ENCODE measurements at regions not wholly inside any gene's neighbourhood (a gene's known extent, or its start where the extent isn't known, plus 50 kb on each side); places are given as distances from the start of the nearest gene placed in this dataset.
"Not testable (repeated sequence)": the region's sequence is repeated elsewhere in the genome, so short reads cannot be mapped to it uniquely, and the experiment has no call there.

DNA sequence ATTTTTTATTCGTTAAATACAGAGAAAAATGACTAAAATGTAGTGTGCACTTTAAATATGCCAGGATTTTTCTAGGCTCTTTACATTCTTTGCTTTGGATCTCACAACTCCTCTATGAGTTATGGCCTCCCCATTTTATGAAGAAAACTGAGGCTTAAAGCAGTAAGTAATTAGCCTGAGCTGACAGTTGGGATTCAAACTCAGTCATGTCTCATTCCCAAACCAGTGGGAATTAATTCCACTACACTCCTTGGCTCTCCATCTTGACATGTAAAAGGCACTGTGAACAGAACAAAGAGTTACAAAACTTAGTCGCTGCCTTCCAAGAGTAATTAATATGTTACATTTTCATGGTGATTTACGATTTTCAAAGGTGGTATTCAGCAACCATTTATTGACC lies 351.9 kb downstream of the SATB2 start:
- H3K27ac Mint-ChIP-seq, result no peak overlapping the region
- H3K4me3 Mint-ChIP-seq, result no peak overlapping the region
- H3K9me3 Mint-ChIP-seq, result no peaks in the 10 kb centered on the region
- no peaks in the 10 kb centered on the region for H3K4me1 Mint-ChIP-seq
- H3K27me3 Mint-ChIP-seq, result no peaks in the 10 kb centered on the region
- H3K36me3 Mint-ChIP-seq, result no peaks in the 10 kb centered on the region

DNA sequence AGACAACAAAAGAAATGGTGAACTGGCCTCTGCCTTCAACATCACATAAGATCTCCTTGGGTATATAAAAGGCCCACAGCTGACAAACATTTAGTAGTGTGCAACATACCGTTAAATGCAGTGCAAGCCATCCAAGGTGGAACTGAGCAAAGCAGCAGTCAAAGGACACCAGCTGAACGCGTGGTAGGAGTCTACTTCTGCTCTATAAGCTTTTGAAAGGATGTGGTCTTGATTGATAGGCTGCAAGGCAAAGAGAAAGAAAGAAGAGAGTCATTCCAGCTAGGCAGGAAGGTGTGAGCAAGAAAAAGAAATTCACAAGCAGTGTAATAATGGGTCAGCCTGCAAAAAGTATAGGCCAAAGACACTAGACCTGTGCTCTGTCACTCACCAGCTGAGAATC lies 356.3 kb downstream of the SATB2 start:
- no peaks in the 10 kb centered on the region for H3K27me3 Mint-ChIP-seq
- no peaks in the 10 kb centered on the region for H3K4me1 Mint-ChIP-seq
- H3K9me3 Mint-ChIP-seq, result no peaks in the 10 kb centered on the region
- H3K4me3 Mint-ChIP-seq, result no peak overlapping the region
- H3K36me3 Mint-ChIP-seq, result no peaks in the 10 kb centered on the region
- H3K27ac Mint-ChIP-seq, result no peak overlapping the region

DNA sequence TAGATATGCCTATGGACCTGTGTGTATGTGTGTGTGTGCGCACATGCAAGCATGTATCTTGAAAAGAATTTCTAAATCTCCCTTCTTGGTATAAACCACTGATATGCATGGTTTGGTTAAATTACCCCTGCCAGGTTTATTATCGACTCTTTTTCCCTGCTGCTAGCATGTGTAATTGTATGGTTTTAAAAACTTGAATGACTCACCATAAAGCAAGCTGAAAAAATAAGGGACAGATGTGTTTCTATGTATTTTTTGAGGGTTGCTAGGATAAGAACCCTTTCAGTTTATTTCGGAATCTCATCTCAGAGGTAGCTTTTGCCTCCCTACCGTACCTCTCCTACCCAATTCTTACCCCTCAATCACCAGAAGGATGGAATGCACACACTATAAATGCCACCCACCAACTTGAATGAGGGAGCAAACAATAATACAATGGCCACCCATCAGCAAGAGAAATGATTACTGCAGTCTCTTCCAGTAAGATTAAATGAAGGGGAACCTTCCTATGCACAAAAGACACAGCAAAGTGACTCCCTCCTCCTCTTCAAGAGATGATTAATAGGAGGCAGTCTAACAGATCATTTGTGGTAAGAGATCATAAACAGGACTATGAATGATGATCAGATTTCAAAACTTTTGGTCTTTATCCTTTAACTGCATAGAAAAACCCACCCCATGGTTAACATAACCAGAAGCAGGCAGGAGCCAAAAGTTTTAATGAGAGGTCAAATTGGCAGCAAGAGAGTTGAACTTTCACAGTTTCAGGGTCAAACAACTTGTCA lies 357.2 kb downstream of the SATB2 start:
- Mint-ChIP-seq H3K9me3 (no peaks in the 10 kb centered on the region), H3K27me3 (no peaks in the 10 kb centered on the region), H3K4me3 (no peak overlapping the region), H3K4me1 (no peaks in the 10 kb centered on the region), H3K36me3 (no peaks in the 10 kb centered on the region), H3K27ac (no peak overlapping the region)

DNA sequence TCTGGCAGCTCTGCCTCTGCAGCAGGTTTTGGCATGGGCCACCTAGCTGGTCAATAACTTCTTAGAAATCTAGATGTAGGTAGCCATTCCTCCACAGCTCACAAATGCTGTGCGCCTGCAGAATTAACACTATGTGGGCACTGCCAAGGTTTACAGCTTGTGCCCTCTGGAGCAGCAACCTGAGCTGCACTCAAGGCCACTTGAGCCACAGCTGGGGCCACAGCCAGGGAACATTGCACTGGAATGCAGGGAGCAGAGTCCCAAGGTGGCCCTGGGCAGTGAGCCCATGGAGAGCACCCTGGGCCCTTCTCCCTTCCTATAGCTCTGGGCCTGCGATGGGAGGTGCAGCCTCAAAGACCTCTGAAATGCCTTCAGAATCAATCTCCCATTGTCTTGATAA lies 365.3 kb downstream of the SATB2 start:
- H3K27ac Mint-ChIP-seq, result no peak overlapping the region
- no peaks in the 10 kb centered on the region for H3K36me3 Mint-ChIP-seq
- H3K9me3 Mint-ChIP-seq, result no peaks in the 10 kb centered on the region
- H3K4me3 Mint-ChIP-seq, result no peak overlapping the region
- no peaks in the 10 kb centered on the region for H3K4me1 Mint-ChIP-seq
- no peaks in the 10 kb centered on the region for H3K27me3 Mint-ChIP-seq

DNA sequence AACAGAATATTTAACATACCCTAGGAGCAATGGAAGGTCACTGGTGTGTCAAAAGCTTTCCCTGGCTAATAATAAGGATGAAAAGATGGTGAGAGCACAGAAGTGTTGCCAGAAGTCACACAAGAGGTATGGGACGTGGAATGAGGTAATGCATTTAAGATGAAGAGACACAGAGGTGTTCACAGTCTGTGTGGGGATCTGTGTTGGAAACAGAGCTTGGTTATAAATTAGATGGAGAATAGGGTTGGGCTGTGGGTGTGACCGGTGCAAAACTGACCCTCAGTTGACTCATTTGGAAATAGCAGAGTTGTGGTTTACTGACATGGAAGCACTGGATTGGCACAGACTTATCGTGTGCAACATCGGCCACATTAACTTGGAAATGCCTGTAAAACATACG lies 372.5 kb downstream of the SATB2 start:
- Mint-ChIP-seq H3K4me3 (no peak overlapping the region), H3K4me1 (no peaks in the 10 kb centered on the region), H3K9me3 (no peaks in the 10 kb centered on the region), H3K36me3 (no peaks in the 10 kb centered on the region), H3K27ac (no peak overlapping the region), H3K27me3 (no peaks in the 10 kb centered on the region)

DNA sequence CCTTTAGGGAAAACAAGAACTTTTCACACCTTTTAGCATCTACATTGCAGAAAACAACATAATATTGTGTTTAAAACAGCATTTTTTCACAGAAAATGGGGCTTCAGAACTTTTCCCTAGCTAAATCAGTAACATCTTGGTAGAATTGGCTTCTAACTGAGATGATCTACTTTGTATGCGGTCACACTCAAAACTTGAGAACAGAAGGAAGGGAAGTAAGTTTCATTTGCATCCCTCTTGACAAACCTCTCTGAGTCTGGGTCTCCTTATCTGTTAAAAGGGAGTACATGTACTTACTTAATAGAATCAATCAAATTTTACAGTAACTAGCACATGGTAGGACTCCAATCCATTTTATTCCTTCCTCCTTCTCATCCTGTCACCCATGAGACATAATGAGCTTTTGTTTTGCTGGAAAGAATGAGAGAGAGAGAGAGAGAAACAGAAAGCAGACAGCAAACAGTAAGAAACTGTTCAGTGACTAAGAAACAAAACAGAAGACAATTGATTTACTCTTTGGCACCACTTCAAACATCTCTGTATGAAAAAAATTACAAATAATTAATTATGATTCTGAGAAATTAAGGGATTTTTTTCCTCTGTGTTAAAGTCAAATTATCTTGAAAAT lies 387.3 kb downstream of the SATB2 start:
- Mint-ChIP-seq H3K4me3 (no peak overlapping the region), H3K9me3 (peaks cover 5% of the 10 kb centered on the region), H3K4me1 (no peaks in the 10 kb centered on the region), H3K36me3 (no peaks in the 10 kb centered on the region), H3K27me3 (no peaks in the 10 kb centered on the region), H3K27ac (no peak overlapping the region)

DNA sequence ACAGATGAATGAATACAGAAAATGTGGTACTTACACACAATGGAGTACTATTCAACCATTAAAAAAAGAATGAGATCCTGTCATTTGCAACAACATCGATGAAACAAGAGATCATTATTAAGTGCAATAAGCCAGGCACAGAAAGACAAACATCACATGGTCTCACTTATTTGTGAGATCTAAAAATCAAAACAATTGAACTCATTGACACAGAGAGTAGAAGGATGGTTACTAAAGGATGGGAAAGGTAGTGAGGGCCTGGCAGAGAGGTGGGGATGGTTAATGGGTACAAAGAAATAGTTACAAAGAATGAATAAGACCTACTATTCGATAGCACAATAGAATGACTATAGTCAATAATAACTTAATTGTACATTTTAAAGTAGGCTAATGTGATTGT lies 393.5 kb downstream of the SATB2 start:
- Mint-ChIP-seq H3K4me3 (no peak overlapping the region), H3K4me1 (no peaks in the 10 kb centered on the region), H3K27ac (no peak overlapping the region), H3K27me3 (no peaks in the 10 kb centered on the region), H3K9me3 (peaks cover 13% of the 10 kb centered on the region), H3K36me3 (no peaks in the 10 kb centered on the region)

DNA sequence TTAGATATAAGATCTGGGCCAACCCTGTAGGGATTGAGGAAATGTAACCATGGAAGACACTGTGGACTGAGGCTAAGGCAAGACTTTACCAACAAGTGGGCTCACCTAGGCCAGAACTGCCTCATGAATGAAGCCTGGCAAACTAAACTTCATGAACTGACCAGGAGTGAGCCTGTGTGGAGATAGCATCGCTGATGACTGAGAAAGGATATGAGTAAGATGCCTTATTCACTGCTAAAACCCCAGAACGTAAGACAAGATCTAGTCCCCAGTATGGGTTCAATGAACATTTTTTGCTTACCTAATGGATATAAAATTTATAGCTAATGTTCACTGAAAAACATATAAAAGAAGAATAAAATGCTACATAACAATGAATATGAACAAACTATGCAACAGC lies 399.8 kb downstream of the SATB2 start:
- Mint-ChIP-seq H3K9me3 (peaks cover 25% of the 10 kb centered on the region), H3K4me3 (no peak overlapping the region), H3K4me1 (no peaks in the 10 kb centered on the region), H3K27ac (no peak overlapping the region), H3K36me3 (no peaks in the 10 kb centered on the region), H3K27me3 (no peaks in the 10 kb centered on the region)

DNA sequence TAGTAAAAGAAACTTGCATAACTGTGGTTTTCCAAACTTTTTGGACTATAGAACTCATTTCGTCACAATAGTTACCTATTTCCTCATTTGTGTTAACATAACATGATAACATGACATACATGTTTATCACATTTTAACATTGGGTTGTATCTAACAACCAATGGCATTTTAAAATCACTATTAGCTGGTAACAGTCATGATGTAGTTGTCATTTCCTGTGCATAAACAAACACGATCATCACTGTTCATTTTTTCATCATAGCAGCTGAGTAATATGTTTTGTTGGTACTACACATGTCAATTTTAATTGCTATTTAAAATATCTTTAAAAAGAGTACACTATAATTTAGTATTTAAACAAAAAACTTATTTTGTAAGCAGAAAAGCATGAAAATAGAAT lies 402.4 kb downstream of the SATB2 start:
- Mint-ChIP-seq H3K9me3 (peaks cover 14% of the 10 kb centered on the region), H3K4me1 (no peaks in the 10 kb centered on the region), H3K4me3 (no peak overlapping the region)

DNA sequence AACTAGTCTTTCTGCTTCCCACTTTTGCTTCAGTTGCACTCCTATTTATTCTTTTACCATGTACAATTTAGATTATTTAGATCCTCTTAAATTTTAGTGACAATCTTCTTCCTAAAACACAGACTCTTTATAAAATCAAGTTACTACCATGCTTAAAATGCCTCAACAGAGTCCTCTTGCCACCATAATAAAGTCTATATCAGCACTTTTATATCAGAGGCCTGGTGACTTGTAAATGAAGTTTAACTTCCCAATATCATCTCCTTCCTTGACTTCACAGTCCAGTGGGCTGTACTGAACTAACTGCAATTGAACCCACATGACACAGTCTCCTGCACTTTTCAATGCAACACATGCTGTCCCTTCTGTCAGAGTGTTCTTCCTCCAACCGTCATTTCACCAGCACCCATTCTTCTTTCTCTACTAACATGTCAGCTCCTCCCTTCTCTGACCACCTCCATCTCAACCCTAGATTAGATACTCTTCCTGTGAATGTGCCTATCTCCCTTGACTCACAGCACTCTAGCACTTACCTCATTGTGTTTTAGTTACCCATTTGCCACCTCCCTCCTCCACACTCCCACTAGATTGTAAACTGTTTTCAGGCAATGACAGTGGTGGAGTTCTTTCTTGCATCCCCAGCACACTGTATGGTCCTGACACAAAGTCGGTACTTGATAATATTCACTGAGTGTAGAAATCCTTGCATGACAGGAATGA lies 414.9 kb downstream of the SATB2 start:
- Mint-ChIP-seq H3K4me1 (no peaks in the 10 kb centered on the region), H3K27me3 (no peaks in the 10 kb centered on the region), H3K4me3 (no peak overlapping the region), H3K27ac (no peak overlapping the region), H3K36me3 (no peaks in the 10 kb centered on the region), H3K9me3 (no peaks in the 10 kb centered on the region)

More for the DNA sequence above, 402.4 kb downstream of the SATB2 start:
- H3K27me3 Mint-ChIP-seq, result no peaks in the 10 kb centered on the region
- no peak overlapping the region for H3K27ac Mint-ChIP-seq
- no peaks in the 10 kb centered on the region for H3K36me3 Mint-ChIP-seq

DNA sequence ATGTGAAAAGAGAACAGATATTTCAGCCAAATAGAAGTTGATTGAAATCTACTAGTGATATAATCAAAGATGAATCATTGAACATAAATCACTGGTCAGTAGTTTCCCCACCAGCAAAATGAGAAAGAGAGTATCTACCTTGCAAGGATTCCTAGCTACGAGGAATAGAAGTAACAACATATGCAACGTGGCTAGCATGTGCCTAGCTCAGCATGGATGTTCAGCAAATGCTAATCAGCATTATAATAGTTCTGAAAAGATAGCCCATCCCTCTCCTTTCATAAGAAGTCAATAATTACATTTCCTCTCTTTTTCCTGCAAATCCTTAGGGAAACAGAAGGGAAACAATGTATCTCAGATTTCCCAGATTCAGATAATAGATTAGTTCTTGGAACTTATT lies 417.2 kb downstream of the SATB2 start:
- no peaks in the 10 kb centered on the region for H3K27me3 Mint-ChIP-seq
- no peaks in the 10 kb centered on the region for H3K4me1 Mint-ChIP-seq
- H3K27ac Mint-ChIP-seq, result no peak overlapping the region
- no peaks in the 10 kb centered on the region for H3K36me3 Mint-ChIP-seq
- no peaks in the 10 kb centered on the region for H3K9me3 Mint-ChIP-seq
- H3K4me3 Mint-ChIP-seq, result no peak overlapping the region

DNA sequence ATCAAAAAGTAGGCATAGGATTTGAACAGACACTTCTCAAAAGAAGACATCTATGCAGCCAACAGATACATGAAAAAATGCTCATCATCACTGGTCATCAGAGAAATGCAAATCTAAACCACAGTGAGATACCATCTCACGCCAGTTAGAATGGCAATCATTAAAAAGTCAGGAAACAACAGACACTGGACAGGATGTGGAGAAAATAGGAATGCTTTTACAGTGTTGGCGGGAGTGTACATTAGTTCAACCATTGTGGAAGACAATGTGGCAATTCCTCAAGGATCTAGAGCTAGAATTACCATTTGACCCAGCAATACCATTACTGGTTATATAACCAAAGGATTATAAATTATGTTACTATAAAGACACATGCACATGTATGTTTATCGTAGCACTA lies 424.0 kb downstream of the SATB2 start:
- H3K9me3 Mint-ChIP-seq, H3K4me1 Mint-ChIP-seq, H3K36me3 Mint-ChIP-seq, H3K4me3 Mint-ChIP-seq, H3K27ac Mint-ChIP-seq, H3K27me3 Mint-ChIP-seq: not testable (repeated sequence)

DNA sequence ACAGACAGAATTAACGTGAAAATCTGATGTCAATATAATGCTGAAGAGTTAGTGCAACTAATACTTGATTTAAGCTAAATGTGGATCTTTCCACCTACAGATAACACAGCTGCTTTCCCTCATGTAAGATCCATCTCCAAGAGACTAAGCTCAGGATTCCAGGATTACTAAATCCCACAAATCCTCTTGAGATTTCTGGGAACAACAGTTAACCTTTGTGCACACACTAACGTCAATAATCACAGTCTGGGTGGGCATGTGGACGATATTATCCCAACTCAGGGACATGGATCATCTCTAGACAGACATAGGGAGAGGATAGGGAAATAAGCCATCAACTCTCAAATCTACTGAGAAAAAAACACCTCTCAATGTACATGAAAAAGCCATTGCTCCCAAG lies 432.6 kb downstream of the SATB2 start:
- Mint-ChIP-seq H3K4me1 (no peaks in the 10 kb centered on the region), H3K9me3 (no peaks in the 10 kb centered on the region), H3K4me3 (no peak overlapping the region), H3K36me3 (no peaks in the 10 kb centered on the region), H3K27me3 (no peaks in the 10 kb centered on the region), H3K27ac (no peak overlapping the region)

DNA sequence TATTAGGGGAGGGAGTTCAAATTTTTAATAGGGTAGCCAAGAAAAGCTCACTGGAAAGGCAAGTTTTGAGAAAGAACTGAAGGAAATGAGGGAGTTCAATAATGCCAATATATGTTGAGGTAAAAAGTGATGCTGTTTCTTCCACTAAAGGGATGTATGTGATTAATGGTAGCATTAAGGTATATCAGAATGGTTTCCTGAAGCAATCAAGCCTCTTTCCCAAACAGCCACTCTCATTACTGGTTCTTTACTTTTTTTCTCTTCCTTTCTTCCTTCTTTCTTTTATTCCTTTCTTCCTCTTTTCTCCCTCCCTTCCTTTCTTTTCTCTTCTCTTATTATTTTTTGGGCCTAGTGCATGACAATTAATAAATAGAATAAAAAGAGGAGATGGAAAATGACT lies 433.5 kb downstream of the SATB2 start:
- no peak overlapping the region for H3K4me3 Mint-ChIP-seq
- no peak overlapping the region for H3K27ac Mint-ChIP-seq
- H3K27me3 Mint-ChIP-seq, result no peaks in the 10 kb centered on the region
- no peaks in the 10 kb centered on the region for H3K9me3 Mint-ChIP-seq
- H3K4me1 Mint-ChIP-seq, result no peaks in the 10 kb centered on the region
- H3K36me3 Mint-ChIP-seq, result no peaks in the 10 kb centered on the region

DNA sequence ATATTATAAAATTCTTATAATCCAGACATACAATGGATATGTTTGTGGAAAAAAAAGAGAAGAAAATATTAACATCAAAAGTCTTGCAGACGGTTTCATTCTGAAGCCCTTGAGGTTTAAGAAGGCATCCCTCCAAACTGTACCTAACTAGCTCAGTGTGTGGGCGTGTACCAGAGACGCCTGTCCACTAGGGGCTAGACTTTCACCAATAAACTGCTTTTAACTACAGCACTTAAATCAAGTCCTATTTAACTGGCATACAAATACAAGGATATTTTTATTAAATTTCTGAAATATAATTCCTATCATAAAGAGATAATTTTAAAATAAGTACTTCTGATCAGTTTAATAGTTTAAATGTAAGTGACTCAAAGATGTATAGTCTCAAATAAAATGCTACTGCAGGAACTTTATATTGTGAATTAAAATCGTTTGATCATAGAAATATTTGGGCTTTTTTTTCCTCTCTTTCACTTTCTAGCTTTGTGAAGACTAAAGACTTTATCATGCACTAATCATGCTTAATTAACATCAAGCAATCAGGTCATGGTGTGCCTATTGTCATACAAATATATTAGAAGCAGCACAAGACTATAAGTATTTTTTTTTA lies 437.7 kb downstream of the SATB2 start:
- H3K36me3 Mint-ChIP-seq, result no peaks in the 10 kb centered on the region
- no peak overlapping the region for H3K27ac Mint-ChIP-seq
- no peak overlapping the region for H3K4me3 Mint-ChIP-seq
- no peaks in the 10 kb centered on the region for H3K4me1 Mint-ChIP-seq
- no peaks in the 10 kb centered on the region for H3K9me3 Mint-ChIP-seq
- H3K27me3 Mint-ChIP-seq, result no peaks in the 10 kb centered on the region

DNA sequence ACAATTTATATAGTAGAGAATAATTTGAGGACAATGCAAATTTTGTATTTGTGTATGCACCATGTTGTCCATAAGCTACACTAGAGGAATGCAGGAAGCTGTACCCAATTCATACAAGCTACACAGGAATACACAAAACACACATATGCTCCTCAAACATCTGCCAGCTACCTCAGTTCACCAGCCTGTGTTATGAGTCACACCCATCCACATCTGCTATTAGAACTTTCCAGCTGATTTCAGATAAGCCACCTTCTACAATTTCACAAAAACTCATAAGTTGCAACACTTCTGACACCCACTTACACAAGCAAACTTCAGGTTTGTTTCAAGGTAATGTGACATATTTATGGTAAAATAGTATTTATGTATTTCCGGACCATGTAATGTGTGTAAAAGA lies 438.9 kb downstream of the SATB2 start:
- no peaks in the 10 kb centered on the region for H3K9me3 Mint-ChIP-seq
- no peak overlapping the region for H3K4me3 Mint-ChIP-seq
- H3K4me1 Mint-ChIP-seq, result no peaks in the 10 kb centered on the region
- no peaks in the 10 kb centered on the region for H3K27me3 Mint-ChIP-seq
- H3K27ac Mint-ChIP-seq, result no peak overlapping the region
- H3K36me3 Mint-ChIP-seq, result no peaks in the 10 kb centered on the region
